Sciatic nerve (tissue), 2 donors: ENCODE measurements at regions not wholly inside any gene's neighbourhood (a gene's known extent, or its start where the extent isn't known, plus 50 kb on each side); places are given as distances from the start of the nearest gene placed in this dataset.
"Not testable (repeated sequence)": the region's sequence is repeated elsewhere in the genome, so short reads cannot be mapped to it uniquely, and the experiment has no call there.

ENCODE experiments used
- ATAC-seq: fragments of 200-7000 bp; cut with Tn5 transposase; one replicate; pipeline ENCODE4 v1.9.1; 2020; ENCODE audit warnings: mild to moderate bottlenecking, moderate library complexity
- DNase-seq: peaks from one replicate; pipeline ENCODE4 v3.0.0-alpha.2; 2020; ENCODE audit warnings: low spot score
- intact Hi-C: fragments of 100-400 bp; cut with DNase I; formaldehyde crosslinking; loops from one replicate; pipeline ENCODE4 v1.14.2; 2022
- donor health status: DM: no; HTN: no; CAD: no.
- donor health status: DM: no; HTN: no; CAD: no.

- ATAC-seq, intact Hi-C loops, DNase-seq: not testable (repeated sequence)
Measured at GRCh38 chr1:145488193-145488933, 63.0 kb upstream of the NBPF20 start.

- peak; percentile 10 for ATAC-seq
Measured at GRCh38 chr1:145487156-145487555, 61.8 kb upstream of the NBPF20 start.

DNA sequence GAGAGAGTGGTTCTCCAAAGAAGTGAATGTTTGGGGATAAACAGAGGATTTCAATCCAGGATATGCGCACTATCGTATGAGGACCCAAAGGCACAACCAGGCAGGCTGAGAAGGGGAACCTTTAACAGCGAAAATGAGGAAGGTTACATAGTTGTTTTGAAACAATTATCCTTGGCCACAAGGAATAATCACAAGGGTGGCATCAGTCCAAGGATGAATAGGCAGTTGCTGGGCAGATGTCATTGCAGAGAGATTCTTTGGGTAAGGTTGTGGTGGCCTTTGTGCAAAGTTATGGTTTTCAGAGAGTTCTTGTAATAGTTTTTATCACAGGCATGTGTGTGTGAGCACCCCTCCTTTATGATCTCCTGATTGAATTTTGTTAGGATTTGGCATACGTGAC lies 58.9 kb upstream of the NBPF20 start:
- not testable (repeated sequence) for DNase-seq
- ATAC-seq, result peak; percentile 61

More at GRCh38 chr1:145487156-145487555, 61.8 kb upstream of the NBPF20 start:
- intact Hi-C loops, DNase-seq: not testable (repeated sequence)

GRCh38 chr1:145482214-145482860 lies 56.9 kb upstream of the NBPF20 start:
- DNase-seq, intact Hi-C loops, ATAC-seq: not testable (repeated sequence)

More for the DNA sequence above, 58.9 kb upstream of the NBPF20 start:
- intact Hi-C loops, result not testable (repeated sequence)

- ATAC-seq, intact Hi-C loops, DNase-seq: not testable (repeated sequence)
Measured at GRCh38 chr1:145475962-145476361, 50.6 kb upstream of the NBPF20 start.

DNA sequence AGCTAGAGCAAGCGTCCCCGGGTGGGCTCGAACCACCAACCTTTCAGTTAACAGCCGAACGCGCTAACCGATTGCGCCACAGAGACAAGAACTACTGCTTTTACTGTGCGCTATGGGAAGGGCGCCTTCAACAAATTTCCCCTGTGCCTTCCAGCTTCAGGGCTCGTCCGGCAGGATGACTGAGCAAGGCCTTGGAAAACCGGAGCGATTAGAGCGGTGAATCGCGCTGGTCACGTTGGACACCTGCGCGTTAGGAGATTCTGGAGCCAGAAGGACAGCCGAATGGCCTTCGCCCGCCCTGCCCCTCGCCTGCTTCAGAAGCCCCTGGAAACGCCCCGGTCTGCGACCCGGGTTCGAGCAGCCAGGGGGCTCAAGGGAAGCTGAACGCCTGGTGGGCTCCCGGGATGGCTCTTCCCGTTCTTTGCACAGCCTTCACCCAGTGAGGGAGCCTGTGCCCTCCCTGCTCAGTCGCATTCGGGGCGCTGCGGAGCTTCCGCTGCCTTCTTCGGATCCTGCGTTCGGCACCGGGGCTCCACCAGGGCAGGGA lies 50.0 kb upstream of the NBPF20 start:
- intact Hi-C loops, DNase-seq, ATAC-seq: not testable (repeated sequence)
